Activated CD4-positive, alpha-beta T cell treated with anti-CD3 and anti-CD28 coated beads, Interleukin-2, amount 10 ng/mL, durations not matched to agents 24 days and 14 days (primary cell): ENCODE measurements at regions not wholly inside any gene's neighbourhood (a gene's known extent, or its start where the extent isn't known, plus 50 kb on each side); places are given as distances from the start of the nearest gene placed in this dataset.

Experiments used
- DNase-seq: peaks from one replicate; pipeline ENCODE4 v3.0.0; 2022
- H3K27ac Mint-ChIP-seq: one replicate; pipeline ENCODE4 v1.8.0; 2022; ENCODE audit warnings: mild to moderate bottlenecking, mixed read lengths
- H3K27me3 Mint-ChIP-seq: one replicate; pipeline ENCODE4 v1.8.0; 2022; ENCODE audit warnings: mixed read lengths
- H3K36me3 Mint-ChIP-seq: one replicate; pipeline ENCODE4 v1.8.0; 2022; ENCODE audit warnings: low read depth, mild to moderate bottlenecking, mixed read lengths
- H3K4me1 Mint-ChIP-seq: one replicate; pipeline ENCODE4 v1.8.0; 2021; ENCODE audit warnings: mixed read lengths
- H3K4me3 Mint-ChIP-seq: one replicate; pipeline ENCODE4 v1.8.0; 2022; ENCODE audit warnings: mild to moderate bottlenecking, moderate library complexity, mixed read lengths
- H3K9me3 Mint-ChIP-seq: one replicate; pipeline ENCODE4 v1.8.0; 2021; ENCODE audit warnings: mixed read lengths
- intact Hi-C: fragments of 100-400 bp; cut with micrococcal nuclease; formaldehyde crosslinking; loops from one replicate; pipeline ENCODE4 v1.15.1; 2023

GRCh38 chr3:87046241-87046640 lies 55.3 kb upstream of the VGLL3 start:
- DNase-seq = no peak
- no peaks in the 10 kb centered on the region for H3K9me3 Mint-ChIP-seq
- no peaks in the 10 kb centered on the region for H3K27me3 Mint-ChIP-seq
- H3K4me3 Mint-ChIP-seq = no peak overlapping the region
- intact Hi-C loops = no loop called here
- no peak overlapping the region for H3K27ac Mint-ChIP-seq
- no peaks in the 10 kb centered on the region for H3K4me1 Mint-ChIP-seq
- H3K36me3 Mint-ChIP-seq = no peaks in the 10 kb centered on the region

- no peak overlapping the region for H3K4me3 Mint-ChIP-seq
- intact Hi-C loops = no loop called here
- H3K36me3 Mint-ChIP-seq = no peaks in the 10 kb centered on the region
- no peaks in the 10 kb centered on the region for H3K27me3 Mint-ChIP-seq
- no peak overlapping the region for H3K27ac Mint-ChIP-seq
- no peaks in the 10 kb centered on the region for H3K4me1 Mint-ChIP-seq
- no peaks in the 10 kb centered on the region for H3K9me3 Mint-ChIP-seq
- no peak for DNase-seq
Observed at GRCh38 chr3:87045473-87045872, 54.5 kb upstream of the VGLL3 start.

- intact Hi-C loops = no loop called here
- no peaks in the 10 kb centered on the region for H3K36me3 Mint-ChIP-seq
- no peaks in the 10 kb centered on the region for H3K9me3 Mint-ChIP-seq
- no peaks in the 10 kb centered on the region for H3K27me3 Mint-ChIP-seq
- no peaks in the 10 kb centered on the region for H3K4me1 Mint-ChIP-seq
- no peak for DNase-seq
- no peak overlapping the region for H3K27ac Mint-ChIP-seq
- no peak overlapping the region for H3K4me3 Mint-ChIP-seq
Observed at GRCh38 chr3:87044846-87045245, 53.9 kb upstream of the VGLL3 start.

GRCh38 chr3:87044409-87044808 lies 53.5 kb upstream of the VGLL3 start:
- intact Hi-C loops = no loop called here
- Mint-ChIP-seq H3K36me3 (no peaks in the 10 kb centered on the region), H3K4me3 (no peak overlapping the region), H3K9me3 (no peaks in the 10 kb centered on the region), H3K27me3 (no peaks in the 10 kb centered on the region), H3K27ac (no peak overlapping the region), H3K4me1 (no peaks in the 10 kb centered on the region)
- no peak for DNase-seq

- no peak overlapping the region for H3K27ac Mint-ChIP-seq
- H3K27me3 Mint-ChIP-seq = no peaks in the 10 kb centered on the region
- H3K9me3 Mint-ChIP-seq = no peaks in the 10 kb centered on the region
- intact Hi-C loops = no loop called here
- no peak overlapping the region for H3K4me3 Mint-ChIP-seq
- H3K4me1 Mint-ChIP-seq = no peaks in the 10 kb centered on the region
- no peak for DNase-seq
- H3K36me3 Mint-ChIP-seq = no peaks in the 10 kb centered on the region
Observed at GRCh38 chr3:87041191-87041590, 50.2 kb upstream of the VGLL3 start.
